Lung (tissue), 11 donors: ENCODE measurements at regions not wholly inside any gene's neighbourhood (a gene's known extent, or its start where the extent isn't known, plus 50 kb on each side); places are given as distances from the start of the nearest gene placed in this dataset.

Experiments
- ATAC-seq: fragments of 200-7000 bp; cut with Tn5 transposase; one replicate; pipeline ENCODE4 v1.9.1; 2020; ENCODE audit warnings: moderate number of reproducible peaks; ENCODE audit not compliant: insufficient read depth, low FRiP score
- DNase-seq, 3 donors: peaks; one replicate each; pipeline ENCODE4 v3.0.0-alpha.2; 2013 to 2017
- H3K27ac ChIP-seq, 2 donors: one replicate each; pipeline ENCODE4 v1.5.1; 2013; ENCODE audit warnings: mild to moderate bottlenecking in 2 of 2, moderate library complexity in 2 of 2, control low read depth in 1 of 2, inconsistent platforms in 1 of 2, low read depth in 1 of 2, low read length in 1 of 2
- H3K27me3 ChIP-seq, 3 donors: one replicate each; pipeline ENCODE4 v1.5.1; 2013; ENCODE audit warnings: low read length in 2 of 3; ENCODE audit not compliant: control insufficient read depth in 3 of 3, insufficient read depth in 3 of 3
- H3K36me3 ChIP-seq, 4 donors: one replicate each; pipeline ENCODE4 v1.5.1; 2013; ENCODE audit warnings: low read length in 4 of 4, mild to moderate bottlenecking in 1 of 4, moderate library complexity in 1 of 4; ENCODE audit not compliant: control insufficient read depth in 4 of 4, insufficient read depth in 4 of 4
- H3K4me1 ChIP-seq, 5 donors: one replicate each; pipeline ENCODE4 v1.5.1; 2013; ENCODE audit warnings: low read length in 5 of 5, mild to moderate bottlenecking in 2 of 5, moderate library complexity in 1 of 5; ENCODE audit not compliant: control insufficient read depth in 5 of 5, insufficient read depth in 5 of 5
- H3K4me3 ChIP-seq: one replicate; pipeline ENCODE4 v1.5.1; 2013; ENCODE audit warnings: mild to moderate bottlenecking, control low read depth, moderate library complexity
- H3K9ac ChIP-seq, 2 donors: one replicate each; pipeline ENCODE4 v1.5.1; 2013; ENCODE audit warnings: low read length in 2 of 2, control low read depth in 1 of 2; ENCODE audit not compliant: insufficient read depth in 1 of 2
- H3K9me3 ChIP-seq, 4 donors: one replicate each; pipeline ENCODE4 v1.5.1; 2013; ENCODE audit warnings: low read length in 3 of 4, mild to moderate bottlenecking in 1 of 4, moderate library complexity in 1 of 4; ENCODE audit not compliant: control insufficient read depth in 4 of 4, insufficient read depth in 3 of 4
- WGBS, 2 donors: extraction: QIAGEN DNeasy Blood & Tissue Kit; methylation state at CpG; one replicate each; pipeline ENCODE4 v1.1.7; 2013; 5-methylcytosine and 5-hydroxymethylcytosine counted together
- TF ChIP-seq, protein P1 (sequence below): IDR thresholded peaks from 2 replicates; pipeline ENCODE4 v1.5.1; 2012; ENCODE audit warnings: mild to moderate bottlenecking; ENCODE audit errors: control extremely low read depth, extremely low read depth
- donor health status: control.
- donor health status: control.
- donor health status: Bipolar disorder and iron deficiency.
- donor health status: healthy.
- donor health status: DM: yes; HTN: yes; CAD: no.

DNA sequence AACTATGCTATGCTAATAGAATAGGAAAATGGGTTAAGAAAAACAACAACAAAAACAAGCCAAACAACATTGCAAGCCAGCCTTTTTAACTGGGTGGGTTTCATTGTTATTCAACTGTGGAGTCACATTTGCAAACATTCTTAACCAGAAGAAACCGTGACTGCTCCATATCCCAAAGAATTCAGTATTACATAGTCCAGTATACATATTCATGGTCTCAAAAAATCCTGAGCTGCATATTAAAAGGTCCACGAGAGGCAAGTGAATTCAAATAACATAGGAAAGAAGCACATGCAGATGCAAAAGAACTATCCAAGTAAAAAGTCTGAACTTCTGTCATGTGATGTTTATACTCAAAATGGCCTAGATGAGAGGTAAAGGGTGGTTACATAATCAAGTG lies 179.1 kb upstream of the ETAA1 start:
- H3K9me3 ChIP-seq: peaks cover 0 to 2% (median 0%) of the 10 kb centered on the region in 4 donors
- 93% methylated on average over 2 of the region's 2 CpGs for WGBS, 2 donors
- peaks cover 0 to 46% (median 16%) of the 10 kb centered on the region in 5 donors for H3K4me1 ChIP-seq
- H3K9ac ChIP-seq: no peak overlapping the region
- H3K36me3 ChIP-seq: no peaks in the 10 kb centered on the region
- ATAC-seq (no peak), DNase-seq (no peak)
- H3K27ac ChIP-seq: no peak overlapping the region
- no peak overlapping the region for H3K4me3 ChIP-seq
- TF ChIP-seq, protein P1, sequence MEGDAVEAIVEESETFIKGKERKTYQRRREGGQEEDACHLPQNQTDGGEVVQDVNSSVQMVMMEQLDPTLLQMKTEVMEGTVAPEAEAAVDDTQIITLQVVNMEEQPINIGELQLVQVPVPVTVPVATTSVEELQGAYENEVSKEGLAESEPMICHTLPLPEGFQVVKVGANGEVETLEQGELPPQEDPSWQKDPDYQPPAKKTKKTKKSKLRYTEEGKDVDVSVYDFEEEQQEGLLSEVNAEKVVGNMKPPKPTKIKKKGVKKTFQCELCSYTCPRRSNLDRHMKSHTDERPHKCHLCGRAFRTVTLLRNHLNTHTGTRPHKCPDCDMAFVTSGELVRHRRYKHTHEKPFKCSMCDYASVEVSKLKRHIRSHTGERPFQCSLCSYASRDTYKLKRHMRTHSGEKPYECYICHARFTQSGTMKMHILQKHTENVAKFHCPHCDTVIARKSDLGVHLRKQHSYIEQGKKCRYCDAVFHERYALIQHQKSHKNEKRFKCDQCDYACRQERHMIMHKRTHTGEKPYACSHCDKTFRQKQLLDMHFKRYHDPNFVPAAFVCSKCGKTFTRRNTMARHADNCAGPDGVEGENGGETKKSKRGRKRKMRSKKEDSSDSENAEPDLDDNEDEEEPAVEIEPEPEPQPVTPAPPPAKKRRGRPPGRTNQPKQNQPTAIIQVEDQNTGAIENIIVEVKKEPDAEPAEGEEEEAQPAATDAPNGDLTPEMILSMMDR: no peak
- no peaks in the 10 kb centered on the region for H3K27me3 ChIP-seq

DNA sequence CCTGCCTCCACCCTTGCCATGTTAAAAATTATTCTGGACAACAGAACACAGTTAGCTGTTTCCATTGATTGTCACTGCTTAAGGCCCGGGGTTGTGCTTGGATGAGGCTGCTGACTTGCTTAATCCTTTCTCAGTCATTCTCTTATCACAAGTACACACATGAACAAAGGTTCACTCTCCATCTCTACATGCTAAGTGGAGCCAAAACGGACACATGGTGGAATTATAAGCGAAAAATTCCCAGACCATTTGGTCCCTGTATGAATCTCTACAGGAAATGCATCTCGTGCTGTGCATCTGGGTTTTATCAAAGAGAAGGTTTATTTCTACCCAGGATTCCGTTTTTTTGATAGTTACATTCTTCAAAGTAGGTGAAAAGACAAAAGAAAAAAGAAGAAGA lies 177.5 kb upstream of the ETAA1 start:
- Histone ChIP-seq H3K9me3 (peaks cover 0 to 2% (median 0%) of the 10 kb centered on the region in 4 donors), H3K36me3 (no peaks in the 10 kb centered on the region), H3K27ac (no peak overlapping the region), H3K27me3 (no peaks in the 10 kb centered on the region), H3K4me3 (no peak overlapping the region), H3K4me1 (peaks cover 0 to 30% (median 6%) of the 10 kb centered on the region in 5 donors), H3K9ac (no peak overlapping the region)
- DNase-seq: peak in 1 of 3 donors; percentile 32
- ATAC-seq: no peak
- TF ChIP-seq, protein P1: no peak
- WGBS, 2 donors: 75 to 80% methylated on average over 5 of the region's 5 CpGs

DNA sequence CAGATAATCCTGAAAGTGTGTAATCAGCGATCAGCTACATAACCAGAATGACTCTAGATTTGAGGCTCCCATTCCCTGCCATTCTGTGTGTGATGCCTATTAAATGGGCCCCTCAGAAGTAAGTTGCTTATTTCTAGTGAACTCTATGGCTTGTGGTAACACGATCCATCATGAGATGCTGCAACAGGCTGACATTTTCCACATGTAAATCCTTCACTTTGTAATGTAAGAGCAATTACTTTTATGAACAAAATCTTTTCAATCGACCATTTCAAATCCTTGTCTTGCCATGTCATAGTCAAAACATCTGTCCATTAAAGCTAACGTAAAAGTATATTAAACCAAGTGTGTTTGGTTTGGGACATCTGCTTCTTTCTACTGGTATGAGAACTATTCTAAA lies 175.9 kb upstream of the ETAA1 start:
- TF ChIP-seq, protein P1: no peak
- Histone ChIP-seq H3K27me3 (no peaks in the 10 kb centered on the region), H3K27ac (no peak overlapping the region), H3K9ac (no peak overlapping the region), H3K36me3 (no peaks in the 10 kb centered on the region), H3K4me3 (no peak overlapping the region), H3K4me1 (peaks cover 0 to 14% (median 2%) of the 10 kb centered on the region in 5 donors), H3K9me3 (peaks cover 0 to 2% (median 0%) of the 10 kb centered on the region in 4 donors)
- ATAC-seq: no peak
- WGBS, 2 donors: 81 to 86% methylated on average over 4 of the region's 4 CpGs
- DNase-seq: no peak

DNA sequence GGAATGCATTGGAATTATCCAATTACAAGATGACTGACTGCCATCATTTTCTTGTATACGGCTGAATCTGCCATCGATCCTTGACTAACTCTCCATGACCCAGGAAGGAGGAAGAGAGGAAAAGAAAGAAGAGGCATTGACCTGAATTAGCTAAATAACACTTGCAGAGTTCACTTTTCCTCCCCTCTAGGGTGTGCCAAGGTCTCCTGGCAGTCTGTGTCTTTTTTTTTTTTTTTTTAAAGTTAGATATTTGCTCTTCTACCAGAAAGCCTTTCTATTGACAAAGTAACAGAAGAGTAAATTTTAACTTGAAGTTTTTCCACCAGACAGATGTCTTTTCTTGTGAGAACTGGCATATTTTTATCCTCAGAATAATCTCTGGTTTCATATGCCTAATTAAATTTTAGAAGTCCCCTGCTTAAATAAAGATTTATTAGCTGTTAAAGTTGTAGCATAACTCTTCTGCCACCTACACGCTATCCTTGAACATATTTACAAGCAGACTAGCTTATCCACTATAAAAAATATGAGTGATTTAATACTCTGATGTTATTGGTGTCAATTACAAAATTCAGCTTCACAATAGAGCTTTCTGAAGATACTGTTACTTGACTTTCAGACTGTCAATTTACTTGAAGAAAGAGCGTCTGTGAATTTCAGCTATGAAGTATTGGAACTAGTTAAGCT lies 171.7 kb upstream of the ETAA1 start:
- Histone ChIP-seq H3K9ac (no peak overlapping the region), H3K4me3 (no peak overlapping the region), H3K27me3 (no peaks in the 10 kb centered on the region), H3K27ac (no peak overlapping the region), H3K4me1 (peaks cover 0 to 4% (median 0%) of the 10 kb centered on the region in 5 donors), H3K9me3 (no peaks in the 10 kb centered on the region), H3K36me3 (no peaks in the 10 kb centered on the region)
- TF ChIP-seq, protein P1: no peak
- ATAC-seq (no peak), DNase-seq (no peak)
- 89 to 91% methylated on average over 4 of the region's 4 CpGs for WGBS, 2 donors
